ENCODE measurements at regions not wholly inside any gene's neighbourhood (a gene's known extent, or its start where the extent isn't known, plus 50 kb on each side); places are given as distances from the start of the nearest gene placed in this dataset.

GRCh38 chr10:30256084-30256483, 93.0 kb downstream of the MTPAP start:
- no peak for DNase-seq
- CTCF ChIA-PET = interaction anchor here (0.7 kb wide), 1 partner anchor 427 kb away, joined by 5 read pairs; no protein-coding TSS in a partner anchor
- H3K4me3 Mint-ChIP-seq = no peak overlapping the region
- peaks cover 3% of the 10 kb centered on the region for H3K36me3 Mint-ChIP-seq (ENCODE audit: low read depth)
- H3K9me3 Mint-ChIP-seq = peaks cover 13% of the 10 kb centered on the region
- no peak overlapping the region for H3K27ac Mint-ChIP-seq
- intact Hi-C loops (cut with micrococcal nuclease) = no loop called here
- H3K27me3 Mint-ChIP-seq (ENCODE audit: low read depth) = peaks cover 4% of the 10 kb centered on the region
- no peaks in the 10 kb centered on the region for H3K4me1 Mint-ChIP-seq (ENCODE audit: low read depth)

GRCh38 chr10:30254926-30255325, 94.2 kb downstream of the MTPAP start:
- Mint-ChIP-seq H3K27me3 (ENCODE audit: low read depth) (peaks cover 2% of the 10 kb centered on the region), H3K27ac (no peak overlapping the region), H3K36me3 (ENCODE audit: low read depth) (peaks cover 3% of the 10 kb centered on the region), H3K4me1 (ENCODE audit: low read depth) (no peaks in the 10 kb centered on the region), H3K9me3 (peaks cover 13% of the 10 kb centered on the region), H3K4me3 (no peak overlapping the region)
- intact Hi-C loops (cut with micrococcal nuclease) = no loop called here
- CTCF ChIA-PET = no interaction called here
- DNase-seq = no peak

- H3K9me3 Mint-ChIP-seq = peaks cover 7% of the 10 kb centered on the region
- intact Hi-C loops (cut with micrococcal nuclease) = no loop called here
- H3K27ac Mint-ChIP-seq = no peak overlapping the region
- no peak for DNase-seq
- no peak overlapping the region for H3K4me3 Mint-ChIP-seq
- peaks cover 9% of the 10 kb centered on the region for H3K4me1 Mint-ChIP-seq (ENCODE audit: low read depth)
- no peaks in the 10 kb centered on the region for H3K27me3 Mint-ChIP-seq (ENCODE audit: low read depth)
- H3K36me3 Mint-ChIP-seq (ENCODE audit: low read depth) = no peaks in the 10 kb centered on the region
- CTCF ChIA-PET = interaction anchor here (0.6 kb wide), 1 partner anchor 10 kb away, joined by 7 read pairs; no protein-coding TSS in a partner anchor
These were observed 100.3 kb downstream of the MTPAP start for GRCh38 chr10:30248728-30249127.

GRCh38 chr10:30247704-30248103, 101.4 kb downstream of the MTPAP start:
- Mint-ChIP-seq H3K27me3 (ENCODE audit: low read depth) (no peaks in the 10 kb centered on the region), H3K4me3 (no peak overlapping the region), H3K9me3 (peaks cover 2% of the 10 kb centered on the region), H3K27ac (no peak overlapping the region), H3K36me3 (ENCODE audit: low read depth) (no peaks in the 10 kb centered on the region), H3K4me1 (ENCODE audit: low read depth) (peaks cover 9% of the 10 kb centered on the region)
- CTCF ChIA-PET = interaction anchor here (1.0 kb wide), 1 partner anchor 334 kb away, joined by 4 read pairs; no protein-coding TSS in a partner anchor
- intact Hi-C loops (cut with micrococcal nuclease) = no loop called here
- peak; percentile 13 for DNase-seq

- Mint-ChIP-seq H3K4me1 (ENCODE audit: low read depth) (no peaks in the 10 kb centered on the region), H3K27me3 (ENCODE audit: low read depth) (no peaks in the 10 kb centered on the region), H3K27ac (no peak overlapping the region), H3K9me3 (no peaks in the 10 kb centered on the region), H3K36me3 (ENCODE audit: low read depth) (no peaks in the 10 kb centered on the region), H3K4me3 (no peak overlapping the region)
- CTCF ChIA-PET = interaction anchor here (0.7 to 1.6 kb wide), 8 partner anchors 10 to 244 kb away, joined by 3 to 10 read pairs (median 3); no protein-coding TSS in a partner anchor
- DNase-seq = no peak
- intact Hi-C loops (cut with micrococcal nuclease) = loop anchor here (1.0 kb wide), 1 partner anchor 243 kb away; no protein-coding TSS in a partner anchor
These were observed 107.5 kb downstream of the MTPAP start for GRCh38 chr10:30241422-30242110.

- CTCF ChIA-PET = interaction anchor here (0.5 kb wide), 1 partner anchor 10 kb away, joined by 7 read pairs; no protein-coding TSS in a partner anchor
- Mint-ChIP-seq H3K4me1 (ENCODE audit: low read depth) (no peaks in the 10 kb centered on the region), H3K27ac (no peak overlapping the region), H3K9me3 (no peaks in the 10 kb centered on the region), H3K4me3 (no peak overlapping the region), H3K27me3 (ENCODE audit: low read depth) (peaks cover 2% of the 10 kb centered on the region), H3K36me3 (ENCODE audit: low read depth) (no peaks in the 10 kb centered on the region)
- intact Hi-C loops (cut with micrococcal nuclease) = no loop called here
- no peak for DNase-seq
These were observed 110.2 kb downstream of the MTPAP start for GRCh38 chr10:30238836-30239235.

GRCh38 chr10:30233186-30233959, 115.7 kb downstream of the MTPAP start:
- DNase-seq = no peak
- no peak overlapping the region for H3K4me3 Mint-ChIP-seq
- intact Hi-C loops (cut with micrococcal nuclease) = no loop called here
- no peaks in the 10 kb centered on the region for H3K9me3 Mint-ChIP-seq
- peaks cover 5% of the 10 kb centered on the region for H3K27me3 Mint-ChIP-seq (ENCODE audit: low read depth)
- H3K4me1 Mint-ChIP-seq (ENCODE audit: low read depth) = peaks cover 13% of the 10 kb centered on the region
- CTCF ChIA-PET = interaction anchor here (0.7 to 1.1 kb wide), 2 partner anchors 77 to 142 kb away, joined by 3 read pairs; no protein-coding TSS in a partner anchor
- no peaks in the 10 kb centered on the region for H3K36me3 Mint-ChIP-seq (ENCODE audit: low read depth)
- no peak overlapping the region for H3K27ac Mint-ChIP-seq

- Mint-ChIP-seq H3K36me3 (ENCODE audit: low read depth) (no peaks in the 10 kb centered on the region), H3K27ac (no peak overlapping the region), H3K4me3 (no peak overlapping the region), H3K9me3 (no peaks in the 10 kb centered on the region), H3K4me1 (ENCODE audit: low read depth) (peaks cover 13% of the 10 kb centered on the region), H3K27me3 (ENCODE audit: low read depth) (peaks cover 5% of the 10 kb centered on the region)
- intact Hi-C loops (cut with micrococcal nuclease) = no loop called here
- CTCF ChIA-PET = interaction anchor here (0.9 to 2.5 kb wide), 3 partner anchors 10 to 230 kb away, joined by 3 to 10 read pairs (median 3); no protein-coding TSS in a partner anchor
- DNase-seq = no peak
These were observed 117.4 kb downstream of the MTPAP start for GRCh38 chr10:30231709-30232108.

- peak overlapping the region; percentile 32 for H3K27ac Mint-ChIP-seq
- peaks cover 13% of the 10 kb centered on the region for H3K4me1 Mint-ChIP-seq (ENCODE audit: low read depth)
- no peaks in the 10 kb centered on the region for H3K36me3 Mint-ChIP-seq (ENCODE audit: low read depth)
- no peaks in the 10 kb centered on the region for H3K9me3 Mint-ChIP-seq
- intact Hi-C loops (cut with micrococcal nuclease) = no loop called here
- CTCF ChIA-PET = interaction anchor here (0.9 to 2.5 kb wide), 3 partner anchors 10 to 230 kb away, joined by 3 to 10 read pairs (median 3); no protein-coding TSS in a partner anchor
- peaks cover 5% of the 10 kb centered on the region for H3K27me3 Mint-ChIP-seq (ENCODE audit: low read depth)
- H3K4me3 Mint-ChIP-seq = no peak overlapping the region
- peak; percentile 33 for DNase-seq
These were observed 117.9 kb downstream of the MTPAP start for GRCh38 chr10:30231071-30231652.

GRCh38 chr10:30229536-30229935, 119.5 kb downstream of the MTPAP start:
- Mint-ChIP-seq H3K36me3 (ENCODE audit: low read depth) (no peaks in the 10 kb centered on the region), H3K27ac (no peak overlapping the region), H3K9me3 (no peaks in the 10 kb centered on the region), H3K4me1 (ENCODE audit: low read depth) (peaks cover 13% of the 10 kb centered on the region), H3K4me3 (no peak overlapping the region), H3K27me3 (ENCODE audit: low read depth) (peaks cover 3% of the 10 kb centered on the region)
- CTCF ChIA-PET = no interaction called here
- intact Hi-C loops (cut with micrococcal nuclease) = no loop called here
- DNase-seq = no peak

- intact Hi-C loops (cut with micrococcal nuclease) = no loop called here
- no peak for DNase-seq
- Mint-ChIP-seq H3K27ac (no peak overlapping the region), H3K36me3 (ENCODE audit: low read depth) (no peaks in the 10 kb centered on the region), H3K4me1 (ENCODE audit: low read depth) (peaks cover 13% of the 10 kb centered on the region), H3K4me3 (no peak overlapping the region), H3K9me3 (no peaks in the 10 kb centered on the region), H3K27me3 (ENCODE audit: low read depth) (peaks cover 3% of the 10 kb centered on the region)
- CTCF ChIA-PET = no interaction called here
These were observed 120.6 kb downstream of the MTPAP start for GRCh38 chr10:30228417-30229036.

- Mint-ChIP-seq H3K36me3 (ENCODE audit: low read depth) (no peaks in the 10 kb centered on the region), H3K27ac (no peak overlapping the region), H3K4me1 (ENCODE audit: low read depth) (peaks cover 13% of the 10 kb centered on the region), H3K4me3 (no peak overlapping the region), H3K27me3 (ENCODE audit: low read depth) (peaks cover 8% of the 10 kb centered on the region), H3K9me3 (no peaks in the 10 kb centered on the region)
- CTCF ChIA-PET = no interaction called here
- DNase-seq = no peak
- intact Hi-C loops (cut with micrococcal nuclease) = no loop called here
These were observed 121.6 kb downstream of the MTPAP start for GRCh38 chr10:30227481-30227880.

All from activated naive CD4-positive, alpha-beta T cell treated with anti-CD3 and anti-CD28 coated beads for 36 hours (primary cell).